Transverse colon (tissue), 4 donors: ENCODE measurements at regions not wholly inside any gene's neighbourhood (a gene's known extent, or its start where the extent isn't known, plus 50 kb on each side); places are given as distances from the start of the nearest gene placed in this dataset.

Experiments used
- POLR2AphosphoS5 ChIP-seq, 3 donors: sonication (generic); formaldehyde crosslinking; IDR thresholded peaks; one replicate each; pipeline ENCODE4 v1.6.1; 2016; ENCODE audit warnings: antibody characterized with exemption in 3 of 3
- TF ChIP-seq, protein P1 (sequence below), 5 experiments: fragments of 200-600 bp in 3 of 5; fragments of 450-650 bp in 2 of 5; sonication (generic) in 3 of 5; IDR thresholded peaks; 1 replicate in 2 of 5; 2 replicates in 3 of 5; pipeline ENCODE4 v1.5.1; 2016 to 2017; ENCODE audit warnings: antibody characterized with exemption in 5 of 5, inconsistent platforms in 3 of 5, mild to moderate bottlenecking in 2 of 5, moderate library complexity in 1 of 5

DNA sequence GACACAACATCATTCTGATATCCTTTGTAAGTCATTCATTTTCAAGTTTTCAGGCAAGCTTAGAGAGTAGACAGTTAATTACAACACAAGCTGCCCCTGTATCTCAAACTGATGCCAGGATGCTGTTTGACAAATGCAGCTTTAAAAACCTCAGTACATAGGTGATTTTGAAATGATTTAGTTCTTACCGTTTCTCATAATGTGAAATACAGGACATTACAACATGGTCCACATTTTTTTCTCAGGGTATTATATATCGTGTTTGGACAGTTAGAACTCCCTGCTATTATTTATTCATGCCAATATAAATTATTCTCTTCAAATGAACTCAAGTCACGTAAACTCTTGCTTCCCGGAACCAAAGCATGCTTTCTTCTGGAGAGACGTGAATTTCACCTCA, 1013.9 kb downstream of the EPHA3 start:
- TF ChIP-seq, protein P1, sequence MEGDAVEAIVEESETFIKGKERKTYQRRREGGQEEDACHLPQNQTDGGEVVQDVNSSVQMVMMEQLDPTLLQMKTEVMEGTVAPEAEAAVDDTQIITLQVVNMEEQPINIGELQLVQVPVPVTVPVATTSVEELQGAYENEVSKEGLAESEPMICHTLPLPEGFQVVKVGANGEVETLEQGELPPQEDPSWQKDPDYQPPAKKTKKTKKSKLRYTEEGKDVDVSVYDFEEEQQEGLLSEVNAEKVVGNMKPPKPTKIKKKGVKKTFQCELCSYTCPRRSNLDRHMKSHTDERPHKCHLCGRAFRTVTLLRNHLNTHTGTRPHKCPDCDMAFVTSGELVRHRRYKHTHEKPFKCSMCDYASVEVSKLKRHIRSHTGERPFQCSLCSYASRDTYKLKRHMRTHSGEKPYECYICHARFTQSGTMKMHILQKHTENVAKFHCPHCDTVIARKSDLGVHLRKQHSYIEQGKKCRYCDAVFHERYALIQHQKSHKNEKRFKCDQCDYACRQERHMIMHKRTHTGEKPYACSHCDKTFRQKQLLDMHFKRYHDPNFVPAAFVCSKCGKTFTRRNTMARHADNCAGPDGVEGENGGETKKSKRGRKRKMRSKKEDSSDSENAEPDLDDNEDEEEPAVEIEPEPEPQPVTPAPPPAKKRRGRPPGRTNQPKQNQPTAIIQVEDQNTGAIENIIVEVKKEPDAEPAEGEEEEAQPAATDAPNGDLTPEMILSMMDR (IDR thresholded peaks at IDR 0.05), result no peak
- no peak for TF ChIP-seq POLR2AphosphoS5 (IDR thresholded peaks at IDR 0.05)
